ENCODE measurements at regions not wholly inside any gene's neighbourhood (a gene's known extent, or its start where the extent isn't known, plus 50 kb on each side); places are given as distances from the start of the nearest gene placed in this dataset.
A peak's percentile ranks its signal among the peaks of the same experiment; 100 is the strongest.
"Not testable (repeated sequence)": the region's sequence is repeated elsewhere in the genome, so short reads cannot be mapped to it uniquely, and the experiment has no call there.

- H3K27ac ChIP-seq = not testable (repeated sequence)
These were observed 1065.1 kb downstream of the RPIA start for GRCh38 chr2:89756616-89757015.

DNA sequence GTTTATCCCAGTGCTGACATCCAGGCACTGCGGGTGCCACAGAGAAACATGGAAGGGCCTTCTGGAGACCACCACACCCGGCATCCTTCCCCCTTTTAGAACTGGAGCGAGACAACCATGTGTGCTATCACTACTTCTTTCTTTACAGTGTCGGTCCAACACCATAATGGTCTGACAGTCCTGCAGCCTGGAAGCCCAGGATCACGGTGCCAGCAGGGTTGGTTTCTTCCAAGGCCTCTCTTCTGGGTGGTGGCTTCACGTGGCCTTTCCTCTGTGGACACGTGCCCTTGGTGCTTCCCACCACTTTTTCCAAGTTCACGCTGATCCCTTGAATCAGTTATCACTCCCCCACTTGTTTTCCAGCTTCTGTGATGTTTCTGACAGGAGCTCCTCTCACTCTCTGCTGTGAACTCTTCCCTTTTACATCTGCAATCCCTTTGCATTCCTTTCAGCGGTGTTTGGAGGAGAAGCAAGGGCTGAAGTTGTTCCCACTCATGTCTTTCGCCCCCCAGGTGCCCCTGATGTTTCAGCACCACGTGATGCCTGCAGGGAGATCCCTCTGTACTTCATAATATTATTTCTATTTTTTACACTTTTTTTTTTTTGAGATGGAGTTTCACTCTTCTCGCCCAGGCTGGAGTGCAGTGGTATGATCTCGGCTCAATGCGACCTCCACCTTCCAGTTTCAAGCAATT is 1067.0 kb downstream of the RPIA start:
- H3K27ac ChIP-seq = not testable (repeated sequence)

GRCh38 chr2:89760762-89761161 is 1069.3 kb downstream of the RPIA start:
- not testable (repeated sequence) for H3K27ac ChIP-seq

GRCh38 chr2:89761171-89761570 is 1069.7 kb downstream of the RPIA start:
- H3K27ac ChIP-seq = not testable (repeated sequence)

DNA sequence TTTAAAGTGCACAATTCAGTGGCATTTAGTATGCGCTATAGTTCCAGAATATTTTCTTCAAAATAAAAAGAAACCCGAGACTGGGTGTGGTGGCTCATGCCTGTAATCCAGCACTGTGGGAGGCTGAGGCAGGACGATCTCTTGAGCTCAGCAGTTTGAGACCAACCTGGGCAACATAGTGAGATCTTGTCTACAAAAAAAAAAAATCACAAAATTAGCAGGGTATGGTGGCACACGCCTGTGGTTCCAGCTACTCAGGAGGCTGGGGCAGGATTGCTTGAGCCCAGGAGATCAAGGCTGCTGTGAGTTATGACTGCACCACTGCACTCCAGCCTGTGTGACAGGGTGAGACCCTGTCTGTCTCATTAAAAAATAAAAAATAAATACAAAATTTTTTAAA is 1070.4 kb downstream of the RPIA start:
- H3K27ac ChIP-seq = not testable (repeated sequence)

- H3K27ac ChIP-seq = not testable (repeated sequence)
These were observed 1071.2 kb downstream of the RPIA start for GRCh38 chr2:89762461-89763253.

- H3K27ac ChIP-seq = no peak overlapping the region
- no peak for TF ChIP-seq ZFX (IDR thresholded peaks at IDR 0.05; ENCODE audit: borderline replicate concordance)
- TF ChIP-seq CTCF (IDR thresholded peaks at IDR 0.05) = peak; percentile 42
These were observed 1071.7 kb downstream of the RPIA start for GRCh38 chr2:89763254-89763580.

DNA sequence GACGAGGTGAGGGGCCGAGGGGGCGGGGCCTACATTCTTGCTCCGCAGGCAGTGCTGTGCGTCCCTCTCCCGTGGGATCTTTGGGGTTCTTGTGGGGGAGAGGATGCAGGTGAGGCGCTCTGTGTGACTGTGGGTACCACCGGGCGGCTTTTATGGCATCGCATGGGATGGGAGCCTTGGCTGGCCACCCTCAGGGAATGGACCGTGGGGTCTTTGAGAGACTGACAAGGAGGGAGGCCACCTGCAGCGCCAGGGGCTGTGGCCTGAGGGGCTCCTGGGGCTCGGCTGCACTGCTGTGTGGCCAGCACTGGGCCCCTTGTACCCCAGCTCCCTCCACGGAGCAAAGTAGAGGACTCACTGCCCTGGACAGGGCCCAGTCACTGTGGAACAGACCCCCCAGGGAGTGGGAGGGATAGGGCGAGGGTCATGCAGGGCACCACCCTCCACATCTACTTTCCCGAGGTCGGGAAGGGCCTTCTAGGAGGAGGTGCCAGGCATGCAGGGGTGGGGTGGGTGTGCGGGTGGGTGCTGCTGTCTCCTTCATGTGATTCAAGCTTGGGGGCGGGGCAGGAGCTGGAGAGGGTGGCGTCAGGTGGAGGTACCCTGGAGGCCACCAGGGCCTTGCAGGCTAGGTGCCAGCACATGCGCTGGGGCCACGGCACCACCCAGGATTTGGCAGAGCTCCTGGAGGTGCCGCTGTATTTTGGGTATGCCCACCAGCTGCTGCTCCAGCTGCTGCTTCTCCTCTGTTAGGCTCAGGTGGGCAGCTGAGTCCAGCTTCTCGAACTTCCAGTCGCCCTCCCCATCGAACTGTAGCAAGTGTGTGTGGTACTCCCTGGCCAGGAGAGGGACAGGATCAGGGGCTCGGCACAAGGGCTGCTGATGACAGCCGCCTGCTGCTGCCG is 1072.4 kb downstream of the RPIA start:
- no peak overlapping the region for H3K27ac ChIP-seq

DNA sequence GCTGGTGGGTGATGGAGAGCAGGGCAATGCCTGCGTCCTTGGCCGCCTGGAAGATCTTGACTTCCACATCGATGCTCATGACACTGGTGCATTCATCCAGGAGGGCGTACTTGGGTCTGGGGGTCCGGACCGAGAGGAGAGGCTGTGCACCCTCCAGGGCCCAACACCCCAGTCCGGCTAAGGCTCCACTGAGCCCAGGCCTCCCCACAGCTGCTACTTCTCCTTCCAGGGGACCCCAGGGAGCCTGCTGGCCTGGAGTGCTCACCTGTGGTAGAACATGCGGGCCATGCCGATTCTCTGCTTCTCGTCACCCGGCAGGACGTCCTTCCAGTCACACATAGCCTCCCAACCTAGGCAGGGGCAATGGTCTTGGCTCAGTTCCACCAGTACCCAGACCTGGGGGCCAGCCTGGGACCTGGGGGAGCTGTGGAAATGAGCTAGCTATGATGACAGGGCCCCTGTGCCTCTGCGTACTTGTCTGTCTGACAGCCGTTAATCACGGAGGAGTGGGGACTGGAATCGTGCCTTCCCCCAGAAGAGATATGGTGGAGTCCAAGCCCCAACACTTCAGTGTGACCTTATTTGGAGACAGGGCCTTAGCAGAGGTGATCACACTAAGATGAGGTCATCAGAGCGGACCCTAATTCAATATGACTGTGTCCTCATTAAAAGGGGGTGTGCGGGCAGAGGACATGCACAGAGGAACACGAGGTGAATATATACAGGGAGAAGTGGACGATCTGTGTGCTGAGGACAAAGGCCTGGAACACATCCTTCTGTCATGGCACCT is 1073.3 kb downstream of the RPIA start:
- not testable (repeated sequence) for H3K27ac ChIP-seq

More for the DNA sequence above, 1072.4 kb downstream of the RPIA start:
- TF ChIP-seq CTCF (IDR thresholded peaks at IDR 0.05) = no peak
- no peak for TF ChIP-seq ZFX (IDR thresholded peaks at IDR 0.05; ENCODE audit: borderline replicate concordance)

GRCh38 chr2:89765361-89765718 is 1073.9 kb downstream of the RPIA start:
- H3K27ac ChIP-seq = not testable (repeated sequence)

- H3K27ac ChIP-seq = not testable (repeated sequence)
These were observed 1074.9 kb downstream of the RPIA start for GRCh38 chr2:89766141-89766990.

DNA sequence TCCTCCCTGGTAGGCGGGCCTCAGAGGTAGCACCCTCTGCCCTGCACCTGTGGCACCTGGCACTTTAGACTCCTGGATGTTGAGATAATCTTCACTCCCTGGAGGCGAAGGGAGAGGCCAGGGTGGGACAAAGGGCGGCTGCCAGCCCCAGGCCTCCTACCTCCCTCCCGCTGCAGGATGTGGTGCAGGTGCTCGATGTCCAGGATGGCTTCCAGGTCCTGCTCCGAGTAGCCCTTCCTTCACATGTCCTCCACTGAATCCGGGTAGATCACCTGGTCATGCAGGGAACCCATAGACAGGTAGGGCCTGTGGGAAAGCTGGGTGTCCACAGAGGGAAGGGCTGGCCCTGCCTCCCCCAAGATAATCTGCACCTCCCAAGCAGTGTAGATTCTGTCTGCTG is 1075.6 kb downstream of the RPIA start:
- H3K27ac ChIP-seq = not testable (repeated sequence)
